ENCODE measurements at regions not wholly inside any gene's neighbourhood (a gene's known extent, or its start where the extent isn't known, plus 50 kb on each side); places are given as distances from the start of the nearest gene placed in this dataset.

DNA sequence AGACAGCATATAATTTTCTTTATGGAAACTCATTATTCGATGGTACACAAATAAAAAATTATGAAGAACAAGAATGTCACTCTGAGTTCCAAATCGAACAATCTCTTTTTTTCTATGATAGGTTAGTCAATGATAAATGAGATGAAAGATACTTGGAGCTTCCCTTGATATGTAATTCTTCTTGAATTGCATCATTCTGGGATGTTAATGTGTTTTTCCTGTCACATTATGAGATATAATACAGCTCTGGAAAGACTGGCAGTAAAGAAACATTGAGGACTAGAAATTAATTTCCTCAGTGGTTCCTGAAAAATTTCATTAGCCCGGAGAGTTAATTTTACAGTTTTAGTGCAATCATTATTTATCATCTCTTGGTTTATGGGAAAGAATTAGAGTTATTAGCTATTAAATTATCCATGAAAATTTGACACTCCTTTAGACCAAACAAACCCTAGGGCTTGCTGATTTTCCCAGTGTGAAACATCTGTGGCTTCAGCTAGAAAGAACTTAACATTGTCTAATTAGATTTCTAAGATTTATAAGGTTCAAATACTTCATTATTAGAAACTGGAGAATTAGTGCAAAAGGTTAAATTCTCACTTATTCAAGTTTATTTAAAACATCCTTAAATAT is 1546.6 kb upstream of the TENM3 start:
- peak in 1 of 3 experiments; percentile 43 for DNase-seq

DNA sequence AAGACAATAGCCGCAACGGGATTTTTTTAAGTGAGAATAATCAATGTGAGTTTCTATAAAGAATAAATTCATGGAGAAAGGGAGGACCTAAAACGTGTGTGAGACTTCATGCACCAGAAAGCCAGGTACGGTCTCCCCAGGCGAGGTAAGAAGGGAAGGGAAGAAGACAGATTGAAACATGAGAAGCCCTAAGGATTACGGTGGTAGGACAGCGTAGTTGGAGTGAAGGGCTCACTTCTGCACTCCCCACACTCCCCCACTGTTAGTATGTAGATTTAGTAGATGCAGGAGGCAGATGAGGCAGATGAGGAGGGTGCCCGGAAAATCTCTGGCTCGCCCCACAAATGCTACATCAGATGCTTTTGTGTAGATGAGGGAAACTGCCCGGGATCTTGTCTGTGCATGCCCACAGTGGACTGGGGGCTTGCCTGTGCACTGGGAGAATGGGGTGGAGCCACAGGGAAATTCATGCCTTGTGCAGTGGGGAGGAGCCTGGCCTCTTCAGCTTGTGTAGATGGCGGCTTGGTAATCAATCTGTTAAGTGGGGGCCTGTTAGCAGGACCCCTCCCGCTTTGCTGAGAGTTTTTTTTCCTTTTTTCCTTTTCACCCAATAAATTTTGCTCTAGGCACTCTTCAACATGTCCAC is 1544.5 kb upstream of the TENM3 start:
- no peak for DNase-seq

DNA sequence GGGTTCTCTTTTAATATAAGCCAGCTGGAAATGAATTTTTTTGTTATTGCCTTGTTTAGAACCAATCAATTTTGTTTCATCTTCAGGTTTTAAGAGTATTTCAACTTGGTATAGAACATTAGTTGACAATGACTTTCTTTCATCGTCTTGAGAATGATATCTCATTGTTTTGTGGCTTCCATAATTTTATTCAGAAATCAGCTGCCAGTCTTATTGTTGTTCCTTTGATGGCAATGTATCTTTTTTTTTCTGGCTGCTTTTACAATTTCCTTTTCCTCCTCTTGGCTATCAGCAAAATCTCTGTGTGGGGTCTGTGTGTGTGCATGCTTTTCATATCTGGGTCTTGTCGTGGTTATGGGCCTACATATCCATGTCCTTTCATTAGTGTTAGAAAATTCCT is 1536.4 kb upstream of the TENM3 start:
- no peak for DNase-seq

DNA sequence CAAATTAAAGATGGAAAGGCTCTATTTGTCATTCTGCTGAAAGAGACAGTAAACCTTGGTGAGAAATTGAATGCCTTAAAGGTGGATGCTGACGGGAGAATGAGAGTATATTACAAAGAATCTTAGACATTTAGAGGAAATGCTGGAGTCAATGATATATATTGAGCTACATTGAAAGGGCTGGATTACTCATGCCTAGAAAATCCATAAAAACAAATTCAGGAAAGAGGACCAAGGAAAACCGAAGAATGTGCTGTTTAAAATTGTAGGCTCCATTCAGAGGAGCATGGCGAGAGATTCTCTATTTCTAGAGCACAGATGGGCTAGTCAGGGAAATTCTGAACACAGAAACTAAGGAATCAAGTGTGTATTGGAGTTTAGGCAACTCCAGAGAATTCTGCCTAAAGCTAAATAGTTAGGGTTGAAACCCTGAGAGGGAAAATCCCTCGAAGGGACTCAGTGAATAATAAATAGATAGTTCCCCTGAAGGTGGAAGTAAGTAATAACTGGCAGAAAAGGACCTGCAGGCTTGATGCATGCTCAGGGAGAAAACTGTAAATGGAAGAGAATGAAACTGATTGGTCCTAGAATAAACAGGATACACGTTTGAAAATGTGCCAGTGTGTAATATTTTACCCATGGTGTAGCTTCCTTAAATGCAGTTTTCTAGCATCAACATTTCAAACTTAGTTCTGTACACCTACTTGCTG is 1532.4 kb upstream of the TENM3 start:
- DNase-seq = no peak

- DNase-seq = no peak
These were observed 1525.7 kb upstream of the TENM3 start for GRCh38 chr4:180717451-180718033.

DNA sequence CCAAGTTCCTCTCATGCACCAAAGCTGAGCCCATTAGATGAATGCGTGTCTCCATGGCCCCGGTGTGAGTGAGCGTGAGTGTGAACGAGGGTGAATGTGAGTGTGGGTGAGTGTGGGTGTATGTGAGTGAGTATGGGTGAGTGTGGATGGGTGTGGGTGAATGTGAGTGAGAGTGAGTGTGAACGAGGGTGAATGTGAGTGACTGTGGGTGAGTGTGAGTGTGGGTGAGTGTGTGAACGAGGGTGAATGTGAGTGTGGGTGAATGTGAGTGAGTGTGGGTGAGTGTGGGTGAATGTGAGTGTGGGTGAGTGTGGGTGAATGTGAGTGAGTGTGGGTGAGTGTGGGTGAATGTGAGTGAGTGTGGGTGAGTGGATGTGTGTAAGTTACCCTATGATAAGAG is 1521.8 kb upstream of the TENM3 start:
- no peak for DNase-seq

DNA sequence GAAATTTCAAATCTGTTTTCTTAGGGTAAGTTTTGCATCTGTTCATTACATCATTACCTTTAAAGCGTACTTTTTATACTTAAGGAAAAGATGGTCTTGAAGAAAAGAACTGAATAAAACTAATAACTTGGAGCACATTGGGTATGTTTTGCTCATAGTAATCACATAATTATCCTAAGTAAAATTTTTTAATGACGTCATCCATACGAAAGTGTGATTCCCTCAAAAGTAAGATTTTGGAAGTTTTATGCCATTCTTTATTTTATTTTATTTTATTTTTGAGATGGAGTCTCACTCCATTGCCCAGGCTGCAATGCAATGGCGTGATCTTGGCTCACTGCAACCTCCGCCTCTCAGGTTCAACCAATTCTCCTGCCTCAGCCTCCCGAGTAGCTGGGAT is 1516.6 kb upstream of the TENM3 start:
- DNase-seq = no peak

- peak in 2 of 3 experiments; percentile 6 to 56 for DNase-seq
These were observed 1515.7 kb upstream of the TENM3 start for GRCh38 chr4:180727478-180727877.

DNA sequence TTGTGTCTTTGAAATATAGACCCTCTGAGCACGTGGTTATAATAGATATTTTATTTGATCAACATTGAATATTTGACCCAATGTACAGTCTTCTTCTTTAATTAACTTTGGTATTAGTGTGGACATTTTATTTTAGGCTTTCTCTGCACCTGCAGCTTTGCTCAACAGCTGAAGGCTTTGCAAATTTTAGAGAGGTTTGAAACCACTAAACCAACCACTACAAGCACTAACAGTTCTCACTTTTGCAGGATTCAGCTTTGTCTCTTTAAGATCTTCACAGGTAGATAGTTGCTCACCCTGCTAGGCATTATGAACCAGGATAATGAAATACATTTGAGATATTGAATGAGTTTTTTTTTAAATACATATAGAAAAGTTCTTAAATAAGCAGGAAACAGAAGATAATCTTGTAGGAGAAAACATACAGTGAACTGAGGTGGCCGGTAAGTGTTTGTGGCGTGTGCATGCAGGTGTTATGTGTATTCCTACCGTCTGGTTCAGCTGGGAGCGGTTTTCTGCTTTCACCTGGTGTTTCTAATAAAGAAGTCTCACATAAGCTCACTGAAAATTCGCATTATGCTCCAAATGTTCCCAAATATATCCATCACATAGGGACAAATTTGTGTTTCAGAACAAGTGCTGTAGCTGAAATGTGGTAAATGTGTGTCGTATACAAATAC is 1508.3 kb upstream of the TENM3 start:
- DNase-seq = no peak

DNA sequence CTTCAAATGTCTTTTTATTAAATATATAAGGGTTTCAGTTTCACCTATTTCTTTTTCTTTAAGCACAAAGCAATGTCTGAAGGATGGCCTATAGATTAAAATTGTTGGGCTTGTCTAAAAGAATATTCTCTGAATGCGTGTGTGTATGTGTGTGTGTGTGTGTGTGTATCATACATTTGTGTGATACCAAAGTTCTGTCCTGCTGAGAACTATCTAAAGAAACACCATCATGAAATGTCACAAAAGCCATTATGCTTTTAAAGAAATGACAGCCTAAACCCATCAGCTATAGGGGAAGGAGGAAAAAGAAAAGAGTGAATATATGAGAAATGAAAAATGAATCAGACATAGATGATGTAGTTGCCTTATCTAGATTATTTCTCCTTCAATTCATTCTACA is 1501.5 kb upstream of the TENM3 start:
- DNase-seq = no peak

DNA sequence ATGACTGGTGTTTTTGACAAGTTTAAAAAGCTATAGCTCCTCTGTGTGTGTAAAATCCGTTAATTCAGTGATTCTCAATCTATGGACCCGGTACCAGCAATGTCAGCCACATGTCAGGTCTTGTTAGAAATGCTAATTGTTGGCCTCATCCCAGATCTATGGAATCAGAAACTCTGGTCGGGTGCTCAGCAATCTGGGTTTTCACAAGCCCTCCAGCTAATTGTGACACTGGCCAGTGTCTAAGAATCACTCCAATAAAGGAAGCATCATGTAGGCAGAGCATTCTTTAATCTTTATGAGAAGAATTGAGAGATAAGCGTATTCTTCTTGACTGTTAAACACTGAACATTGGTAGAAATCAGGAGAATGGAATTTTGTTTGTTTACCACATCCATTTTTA is 1498.2 kb upstream of the TENM3 start:
- DNase-seq = no peak

- DNase-seq = no peak
These were observed 1492.2 kb upstream of the TENM3 start for GRCh38 chr4:180751009-180751408.

GRCh38 chr4:180757927-180758326 is 1485.3 kb upstream of the TENM3 start:
- no peak for DNase-seq

DNA sequence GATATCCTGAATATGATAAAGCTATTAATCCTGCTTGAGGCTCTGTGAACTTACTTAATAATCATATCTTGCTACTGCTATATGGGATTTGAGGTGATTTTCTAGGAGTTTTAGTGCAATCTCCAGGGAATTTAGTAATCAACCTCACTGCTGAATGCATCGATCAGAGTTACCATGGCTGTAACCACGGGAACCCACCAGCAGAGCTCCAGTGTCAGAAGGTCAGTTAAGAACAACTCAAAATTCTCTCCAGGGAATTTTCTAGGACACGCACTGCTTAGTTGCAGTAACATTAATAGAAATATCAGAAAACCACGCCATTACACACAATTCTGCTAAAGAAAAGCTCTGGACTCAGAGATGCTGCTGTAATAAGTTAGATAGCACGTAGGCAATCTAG is 1477.2 kb upstream of the TENM3 start:
- peak in 1 of 3 experiments; percentile 14 for DNase-seq

DNA sequence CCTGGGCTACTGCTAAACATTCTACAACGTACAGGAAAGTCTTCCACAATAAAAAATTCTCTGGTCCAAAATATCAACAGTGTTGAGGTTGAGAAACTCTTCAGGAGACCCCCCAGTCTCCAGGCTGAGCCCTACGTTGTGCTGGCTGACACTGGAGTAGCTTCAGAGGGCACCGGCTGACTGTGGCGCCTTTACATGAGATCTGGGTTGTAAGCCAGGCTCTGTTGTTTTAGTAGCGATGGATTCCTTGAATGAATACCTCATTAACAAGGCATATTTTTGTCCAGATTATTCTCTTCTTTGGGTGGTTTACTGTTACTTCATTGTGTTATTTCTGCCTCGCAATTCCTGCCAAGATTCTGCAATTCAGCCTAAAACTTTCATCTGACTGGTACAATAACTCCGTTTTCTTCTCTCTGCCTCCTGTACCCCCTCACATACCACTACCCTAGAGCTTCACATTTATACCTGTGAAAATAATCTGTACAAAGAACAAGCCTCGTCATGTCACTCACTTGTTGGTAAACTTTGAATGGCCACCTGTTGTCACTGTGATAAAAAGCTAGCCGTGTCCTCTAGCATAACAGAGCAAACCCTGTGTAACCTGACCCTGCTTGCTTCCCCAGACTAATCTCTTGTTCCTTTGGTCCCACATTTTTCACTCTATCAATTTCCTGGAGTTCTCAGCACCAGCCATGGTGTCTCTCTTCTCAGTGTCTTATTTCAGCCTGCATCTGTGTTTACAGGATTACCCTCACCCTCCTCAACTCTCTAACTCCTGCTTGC is 1476.1 kb upstream of the TENM3 start:
- DNase-seq = peak; percentile 9 to 50 (median 29)

GRCh38 chr4:180768610-180769009 is 1474.6 kb upstream of the TENM3 start:
- no peak for DNase-seq

DNA sequence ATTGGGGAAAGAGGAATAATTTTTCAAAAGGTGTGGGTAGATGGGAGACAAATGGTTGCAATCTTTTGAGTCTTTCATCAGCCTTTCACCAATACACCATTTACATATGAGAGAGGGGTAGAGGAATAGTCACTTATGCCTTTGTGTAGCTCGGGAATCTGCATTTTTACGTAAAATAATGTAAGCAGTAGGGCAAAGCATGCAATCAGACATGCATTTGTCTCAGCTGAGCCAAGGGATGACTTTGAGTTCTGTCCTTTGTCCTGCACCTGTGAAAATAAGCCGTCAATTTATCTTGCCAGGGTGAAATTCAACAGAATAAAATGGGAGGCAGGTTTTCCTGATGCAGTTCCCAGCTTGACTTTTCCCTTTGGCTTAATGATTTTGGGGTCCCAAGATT is 1473.4 kb upstream of the TENM3 start:
- no peak for DNase-seq

DNA sequence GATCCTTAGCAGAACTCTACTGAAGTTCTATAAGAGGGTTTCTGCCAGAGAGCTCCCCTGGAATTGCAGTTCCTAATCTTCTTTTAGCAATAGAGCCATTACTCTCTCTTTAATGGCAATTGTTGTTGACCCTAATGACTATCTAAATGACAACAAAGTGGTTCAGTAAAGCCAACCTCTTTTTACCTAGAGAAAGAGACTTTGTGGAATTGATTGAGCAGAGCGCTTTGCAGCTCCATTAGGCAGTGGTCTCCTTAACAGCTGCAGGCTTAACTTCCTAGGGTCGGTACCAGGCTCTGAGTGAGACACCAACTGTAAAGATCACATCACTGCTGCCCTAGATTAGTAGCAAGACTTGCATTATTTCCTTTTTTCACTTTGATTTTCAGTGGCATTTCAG is 1472.9 kb upstream of the TENM3 start:
- no peak for DNase-seq

GRCh38 chr4:180784940-180785339 is 1458.3 kb upstream of the TENM3 start:
- DNase-seq = no peak

DNA sequence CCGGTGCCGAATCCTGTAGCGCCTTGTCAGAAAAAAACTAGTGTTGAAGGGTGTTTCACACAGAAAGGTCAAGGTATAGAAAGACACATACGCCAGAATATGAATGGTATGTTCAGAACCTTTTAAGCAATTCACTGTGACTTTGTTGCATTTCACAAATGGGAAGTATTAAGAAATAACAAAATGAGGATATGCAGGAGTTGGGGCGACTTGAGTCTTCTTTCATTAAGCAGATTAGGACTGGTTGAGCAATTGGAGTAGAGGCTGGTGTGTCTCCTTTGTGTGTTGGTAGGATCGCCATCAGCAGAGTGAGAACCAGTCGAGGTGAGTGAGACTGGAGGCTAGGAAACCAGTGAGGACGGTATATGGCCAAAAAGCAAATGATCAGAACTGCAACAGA is 1454.5 kb upstream of the TENM3 start:
- DNase-seq = no peak

DNA sequence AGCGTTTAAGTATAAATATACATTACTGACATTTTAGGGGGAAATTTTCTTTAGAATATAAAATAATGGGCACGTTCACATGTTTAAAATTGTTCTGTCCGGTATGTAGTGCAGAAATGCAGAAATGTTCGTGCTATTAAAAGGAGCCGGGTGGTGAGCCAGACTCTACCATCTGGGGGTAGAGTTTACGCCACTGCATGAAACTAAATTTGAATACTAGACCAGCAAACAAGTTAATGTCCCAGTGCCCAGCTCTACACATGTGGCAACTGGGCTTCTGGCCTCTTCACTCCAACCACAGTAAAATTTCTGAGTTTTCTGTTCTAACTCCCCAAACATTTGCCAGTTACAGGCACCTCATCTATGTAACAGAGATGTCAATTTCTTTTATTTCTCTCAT is 1453.3 kb upstream of the TENM3 start:
- no peak for DNase-seq

DNA sequence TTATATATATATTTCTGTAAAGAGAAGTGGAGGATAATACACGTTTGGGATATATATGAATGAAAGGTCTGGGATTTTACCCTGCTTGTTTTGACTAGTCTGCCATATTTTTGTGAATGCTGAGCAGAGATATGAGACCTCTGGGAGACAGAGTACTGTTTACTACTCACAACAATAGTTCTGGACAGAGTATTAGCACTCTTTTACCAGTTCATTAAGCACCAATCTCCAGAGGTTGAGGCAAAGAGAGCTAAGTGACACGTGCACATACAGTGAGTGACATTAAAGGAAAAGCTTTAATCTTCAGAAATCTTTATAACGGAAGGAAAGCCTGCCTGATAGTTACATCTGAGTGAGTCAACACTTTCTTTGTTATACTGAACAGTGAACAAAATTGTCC is 1452.7 kb upstream of the TENM3 start:
- no peak for DNase-seq

- DNase-seq = no peak
These were observed 1450.7 kb upstream of the TENM3 start for GRCh38 chr4:180792541-180792940.
